B cell (primary cell): ENCODE measurements at regions not wholly inside any gene's neighbourhood (a gene's known extent, or its start where the extent isn't known, plus 50 kb on each side); places are given as distances from the start of the nearest gene placed in this dataset.

Experiments used
- EZH2 ChIP-seq: IDR thresholded peaks from 2 replicates; pipeline ENCODE4 v1.6.1; 2012; ENCODE audit warnings: borderline replicate concordance, low read depth, mild to moderate bottlenecking, moderate library complexity, low read length; ENCODE audit not compliant: insufficient read depth, poor library complexity, severe bottlenecking
- TF ChIP-seq, protein P1 (sequence below): fragments of 200-600 bp; IDR thresholded peaks from one replicate; pipeline ENCODE4 v1.8.0; 2022; ENCODE audit warnings: antibody characterized with exemption, mild to moderate bottlenecking

DNA sequence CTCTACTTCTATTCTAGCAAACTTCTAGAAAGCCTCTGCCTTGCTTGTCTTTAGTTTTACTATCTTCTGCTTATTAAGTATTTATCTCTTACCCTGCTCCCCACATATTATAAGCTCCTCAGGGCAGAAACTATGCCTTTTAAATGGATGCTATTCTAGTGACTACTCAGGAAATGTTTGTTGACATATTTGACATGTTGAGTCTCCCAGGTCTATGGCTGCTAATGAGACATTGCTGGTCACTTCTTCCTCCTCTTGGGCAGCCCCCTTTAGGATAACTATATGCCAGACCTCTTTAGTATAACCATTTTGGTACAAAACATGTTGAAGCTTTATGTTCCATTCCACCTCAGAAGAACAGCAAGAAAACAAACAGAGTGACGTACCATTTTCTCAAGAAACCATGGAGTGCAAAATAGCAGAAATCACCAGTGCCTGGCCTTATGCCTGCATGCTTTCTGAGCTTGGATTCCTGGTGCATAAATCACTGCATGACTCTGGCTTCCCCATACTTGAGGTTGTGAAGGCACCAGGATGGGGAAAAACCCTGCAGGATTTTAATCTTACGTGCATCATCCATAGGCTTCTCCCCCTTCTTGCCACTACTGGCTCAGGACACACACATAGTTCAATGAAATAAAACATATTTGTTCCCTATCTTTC, 202.6 kb downstream of the TMX1 start:
- no peak for TF ChIP-seq EZH2
- TF ChIP-seq, protein P1, sequence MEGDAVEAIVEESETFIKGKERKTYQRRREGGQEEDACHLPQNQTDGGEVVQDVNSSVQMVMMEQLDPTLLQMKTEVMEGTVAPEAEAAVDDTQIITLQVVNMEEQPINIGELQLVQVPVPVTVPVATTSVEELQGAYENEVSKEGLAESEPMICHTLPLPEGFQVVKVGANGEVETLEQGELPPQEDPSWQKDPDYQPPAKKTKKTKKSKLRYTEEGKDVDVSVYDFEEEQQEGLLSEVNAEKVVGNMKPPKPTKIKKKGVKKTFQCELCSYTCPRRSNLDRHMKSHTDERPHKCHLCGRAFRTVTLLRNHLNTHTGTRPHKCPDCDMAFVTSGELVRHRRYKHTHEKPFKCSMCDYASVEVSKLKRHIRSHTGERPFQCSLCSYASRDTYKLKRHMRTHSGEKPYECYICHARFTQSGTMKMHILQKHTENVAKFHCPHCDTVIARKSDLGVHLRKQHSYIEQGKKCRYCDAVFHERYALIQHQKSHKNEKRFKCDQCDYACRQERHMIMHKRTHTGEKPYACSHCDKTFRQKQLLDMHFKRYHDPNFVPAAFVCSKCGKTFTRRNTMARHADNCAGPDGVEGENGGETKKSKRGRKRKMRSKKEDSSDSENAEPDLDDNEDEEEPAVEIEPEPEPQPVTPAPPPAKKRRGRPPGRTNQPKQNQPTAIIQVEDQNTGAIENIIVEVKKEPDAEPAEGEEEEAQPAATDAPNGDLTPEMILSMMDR = no peak
